Activated CD4-positive, alpha-beta T cell treated with anti-CD3 and anti-CD28 coated beads, Interleukin-2, Interleukin-4, amounts not matched to agents 100 ng/mL and 50 ng/mL, durations not matched to agents 16 hours and 8 hours (primary cell): ENCODE measurements at regions not wholly inside any gene's neighbourhood (a gene's known extent, or its start where the extent isn't known, plus 50 kb on each side); places are given as distances from the start of the nearest gene placed in this dataset.
"Not testable (repeated sequence)": the region's sequence is repeated elsewhere in the genome, so short reads cannot be mapped to it uniquely, and the experiment has no call there.

ENCODE experiments used
- DNase-seq: peaks from one replicate; pipeline ENCODE4 v3.0.0-alpha.2; 2020; ENCODE audit warnings: low spot score

- DNase-seq = no peak
Observed at GRCh38 chr20:53668992-53669391, 75.4 kb upstream of the ZNF217 start.

GRCh38 chr20:53666144-53666543 lies 72.5 kb upstream of the ZNF217 start:
- no peak for DNase-seq

- no peak for DNase-seq
Observed at GRCh38 chr20:53664121-53664520, 70.5 kb upstream of the ZNF217 start.

- DNase-seq = not testable (repeated sequence)
Observed at GRCh38 chr20:53663521-53663920, 69.9 kb upstream of the ZNF217 start.

- no peak for DNase-seq
Observed at GRCh38 chr20:53662595-53662994, 69.0 kb upstream of the ZNF217 start.

GRCh38 chr20:53660947-53661381 lies 67.3 kb upstream of the ZNF217 start:
- DNase-seq = peak; percentile 18

- peak; percentile 52 for DNase-seq
Observed at GRCh38 chr20:53660078-53660909, 66.7 kb upstream of the ZNF217 start.

GRCh38 chr20:53658973-53659372 lies 65.3 kb upstream of the ZNF217 start:
- no peak for DNase-seq

- DNase-seq = no peak
Observed at GRCh38 chr20:53658322-53658721, 64.7 kb upstream of the ZNF217 start.

GRCh38 chr20:53657732-53658131 lies 64.1 kb upstream of the ZNF217 start:
- no peak for DNase-seq

GRCh38 chr20:53657279-53657678 lies 63.6 kb upstream of the ZNF217 start:
- peak; percentile 43 for DNase-seq

GRCh38 chr20:53656293-53657202 lies 62.9 kb upstream of the ZNF217 start:
- peak; percentile 76 for DNase-seq

- DNase-seq = no peak
Observed at GRCh38 chr20:53655625-53656292, 62.1 kb upstream of the ZNF217 start.

GRCh38 chr20:53654932-53655624 lies 61.4 kb upstream of the ZNF217 start:
- no peak for DNase-seq

- DNase-seq = not testable (repeated sequence)
Observed at GRCh38 chr20:53654521-53654920, 60.9 kb upstream of the ZNF217 start.

- DNase-seq = no peak
Observed at GRCh38 chr20:53652859-53653517, 59.3 kb upstream of the ZNF217 start.

- DNase-seq = peak; percentile 77
Observed at GRCh38 chr20:53652090-53652858, 58.6 kb upstream of the ZNF217 start.

- DNase-seq = not testable (repeated sequence)
Observed at GRCh38 chr20:53649493-53649892, 55.9 kb upstream of the ZNF217 start.

- no peak for DNase-seq
Observed at GRCh38 chr20:53647286-53647821, 53.7 kb upstream of the ZNF217 start.

- DNase-seq = no peak
Observed at GRCh38 chr20:53646550-53646949, 52.9 kb upstream of the ZNF217 start.
